WTC11 (cell line): ENCODE measurements at regions not wholly inside any gene's neighbourhood (a gene's known extent, or its start where the extent isn't known, plus 50 kb on each side); places are given as distances from the start of the nearest gene placed in this dataset.

ENCODE experiments used
- CTCF ChIP-seq: fragments of 200-600 bp; IDR thresholded peaks from 2 replicates; pipeline ENCODE4 v1.8.0; 2022; ENCODE audit warnings: antibody characterized with exemption
- MLX ChIP-seq: sonication (generic); formaldehyde crosslinking; IDR thresholded peaks from 2 replicates; pipeline ENCODE4 v1.8.1; 2023; ENCODE audit warnings: mild to moderate bottlenecking, missing genetic modification reagents, moderate library complexity
- ZNF317 ChIP-seq: sonication (generic); formaldehyde crosslinking; IDR thresholded peaks from 2 replicates; pipeline ENCODE4 v1.8.1; 2023; ENCODE audit warnings: low read depth, mild to moderate bottlenecking, moderate library complexity, missing genetic modification reagents, borderline replicate concordance
- TF ChIP-seq, protein P1 (sequence below): sonication (generic); formaldehyde crosslinking; IDR thresholded peaks from 2 replicates; pipeline ENCODE4 v1.8.1; 2022; ENCODE audit warnings: mild to moderate bottlenecking, moderate library complexity, missing genetic modification reagents
- TF ChIP-seq, protein P2 (sequence below): fragments of 250-450 bp; sonication (Bioruptor Pico); IDR thresholded peaks from 2 replicates; pipeline ENCODE4 v1.9.0; 2021; ENCODE audit warnings: moderate library complexity, mild to moderate bottlenecking, inconsistent platforms, borderline replicate concordance
- TF ChIP-seq, protein P3 (sequence below): sonication (generic); formaldehyde crosslinking; IDR thresholded peaks from 2 replicates; pipeline ENCODE4 v1.8.0; 2023; ENCODE audit warnings: missing genetic modification reagents

DNA sequence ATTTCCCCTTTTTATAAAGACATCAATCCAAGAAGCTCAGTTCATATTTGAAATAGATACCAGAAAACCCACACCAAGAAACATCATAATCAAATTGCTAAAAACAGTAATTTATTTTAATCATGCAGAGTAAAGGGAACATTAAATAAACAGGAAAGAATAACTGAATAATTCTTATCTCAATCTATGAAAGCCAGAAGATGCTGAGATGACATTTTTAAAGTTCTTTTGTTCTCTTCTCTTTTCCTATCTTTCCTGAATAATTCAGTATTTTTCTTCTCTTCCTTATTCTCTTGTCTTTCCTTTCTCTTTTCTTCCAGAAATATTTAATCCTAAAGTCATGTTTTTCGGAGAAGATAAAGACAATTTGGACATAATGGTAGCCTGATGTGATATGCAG is 259.0 kb upstream of the OPRM1 start:
- TF ChIP-seq MLX (CRISPR knock-in tag) (no peak), CTCF (no peak), ZNF317 (CRISPR knock-in tag) (no peak)
- TF ChIP-seq, protein P1, sequence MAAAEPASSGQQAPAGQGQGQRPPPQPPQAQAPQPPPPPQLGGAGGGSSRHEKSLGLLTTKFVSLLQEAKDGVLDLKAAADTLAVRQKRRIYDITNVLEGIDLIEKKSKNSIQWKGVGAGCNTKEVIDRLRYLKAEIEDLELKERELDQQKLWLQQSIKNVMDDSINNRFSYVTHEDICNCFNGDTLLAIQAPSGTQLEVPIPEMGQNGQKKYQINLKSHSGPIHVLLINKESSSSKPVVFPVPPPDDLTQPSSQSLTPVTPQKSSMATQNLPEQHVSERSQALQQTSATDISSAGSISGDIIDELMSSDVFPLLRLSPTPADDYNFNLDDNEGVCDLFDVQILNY (CRISPR knock-in tag): no peak
- TF ChIP-seq, protein P2, sequence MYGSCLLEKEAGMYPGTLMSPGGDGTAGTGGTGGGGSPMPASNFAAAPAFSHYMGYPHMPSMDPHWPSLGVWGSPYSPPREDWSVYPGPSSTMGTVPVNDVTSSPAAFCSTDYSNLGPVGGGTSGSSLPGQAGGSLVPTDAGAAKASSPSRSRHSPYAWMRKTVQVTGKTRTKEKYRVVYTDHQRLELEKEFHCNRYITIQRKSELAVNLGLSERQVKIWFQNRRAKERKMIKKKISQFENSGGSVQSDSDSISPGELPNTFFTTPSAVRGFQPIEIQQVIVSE (CRISPR knock-in tag): no peak
- TF ChIP-seq, protein P3, sequence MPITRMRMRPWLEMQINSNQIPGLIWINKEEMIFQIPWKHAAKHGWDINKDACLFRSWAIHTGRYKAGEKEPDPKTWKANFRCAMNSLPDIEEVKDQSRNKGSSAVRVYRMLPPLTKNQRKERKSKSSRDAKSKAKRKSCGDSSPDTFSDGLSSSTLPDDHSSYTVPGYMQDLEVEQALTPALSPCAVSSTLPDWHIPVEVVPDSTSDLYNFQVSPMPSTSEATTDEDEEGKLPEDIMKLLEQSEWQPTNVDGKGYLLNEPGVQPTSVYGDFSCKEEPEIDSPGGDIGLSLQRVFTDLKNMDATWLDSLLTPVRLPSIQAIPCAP (CRISPR knock-in tag): no peak
